K562 (cell line): ENCODE measurements at regions not wholly inside any gene's neighbourhood (a gene's known extent, or its start where the extent isn't known, plus 50 kb on each side); places are given as distances from the start of the nearest gene placed in this dataset.
A peak's percentile ranks its signal among the peaks of the same experiment; 100 is the strongest.

Experiments used
- ASH1L ChIP-seq: fragments of 450-650 bp; IDR thresholded peaks from 2 replicates; pipeline ENCODE4 v1.6.1; 2018; ENCODE audit warnings: borderline replicate concordance, mild to moderate bottlenecking, low read depth; ENCODE audit not compliant: partially characterized antibody
- CBFA2T3 ChIP-seq: fragments of 450-650 bp; IDR thresholded peaks from 2 replicates; pipeline ENCODE4 v1.6.1; 2017
- CHD2 ChIP-seq: IDR thresholded peaks from 2 replicates; pipeline ENCODE4 v1.6.1; 2011; ENCODE audit warnings: low read depth, low read length
- DEAF1 ChIP-seq: fragments of 450-650 bp; formaldehyde crosslinking; IDR thresholded peaks from 2 replicates; pipeline ENCODE4 v1.4.0; 2020; ENCODE audit warnings: mild to moderate bottlenecking, moderate library complexity
- DMBX1 ChIP-seq: fragments of 250-450 bp; sonication (Bioruptor Pico); IDR thresholded peaks from 2 replicates; pipeline ENCODE4 v1.8.0; 2022; ENCODE audit warnings: inconsistent platforms, mild to moderate bottlenecking, moderate library complexity, borderline replicate concordance
- DPF2 ChIP-seq: fragments of 450-650 bp; IDR thresholded peaks from 2 replicates; pipeline ENCODE4 v1.6.1; 2016
- FOSL1 ChIP-seq: fragments of 200-800 bp; sonication (Bioruptor generic); conservative IDR thresholded peaks from 2 replicates; pipeline ENCODE4 v1.6.1; 2016; ENCODE audit warnings: missing genetic modification characterization, missing compliant biosample characterization
- GTF3C2 ChIP-seq: IDR thresholded peaks from 3 replicates; pipeline ENCODE4 v1.6.1; 2011; ENCODE audit warnings: borderline replicate concordance, mild to moderate bottlenecking, moderate library complexity; ENCODE audit not compliant: insufficient read length; ENCODE audit errors: extremely low read depth
- JUNB ChIP-seq: fragments of 450-650 bp; formaldehyde crosslinking; conservative IDR thresholded peaks from 2 replicates; pipeline ENCODE4 v1.4.0; 2020; ENCODE audit warnings: mild to moderate bottlenecking
- KDM1A ChIP-seq, 2 experiments: fragments of 450-650 bp; IDR thresholded peaks; 2 replicates each; pipeline ENCODE4 v1.6.1; 2016; ENCODE audit warnings: mild to moderate bottlenecking in 2 of 2
- NEUROD1 ChIP-seq: fragments of 150-350 bp; IDR thresholded peaks from 2 replicates; pipeline ENCODE4 v1.6.1; 2014; ENCODE audit warnings: borderline replicate concordance, low read length, low read depth; ENCODE audit not compliant: partially characterized antibody
- TAF7 ChIP-seq: fragments of 450-650 bp; IDR thresholded peaks from 2 replicates; pipeline ENCODE4 v1.6.1; 2016; ENCODE audit warnings: missing genetic modification characterization, missing compliant biosample characterization
- ZNF184 ChIP-seq: sonication (generic); formaldehyde crosslinking; IDR thresholded peaks from 2 replicates; pipeline ENCODE4 v1.5.0; 2020; ENCODE audit warnings: missing genetic modification reagents
- ZNF263 ChIP-seq: sonication (generic); formaldehyde crosslinking; IDR thresholded peaks from 2 replicates; pipeline ENCODE4 v1.8.0; 2022; ENCODE audit warnings: mild to moderate bottlenecking, missing genetic modification reagents, borderline replicate concordance
- TF ChIP-seq, protein P1 (sequence below): fragments of 450-650 bp; IDR thresholded peaks from 2 replicates; pipeline ENCODE4 v1.6.1; 2016; ENCODE audit warnings: antibody characterized with exemption
- TF ChIP-seq, protein P2 (sequence below), 2 experiments: fragments of 450-650 bp in 1 of 2; sonication (generic) in 1 of 2; formaldehyde crosslinking; conservative IDR thresholded peaks; 2 replicates each; pipeline versions ENCODE4 v1.4.0 to v1.8.1; 2020 to 2022; ENCODE audit warnings: mild to moderate bottlenecking in 1 of 2, missing genetic modification reagents in 1 of 2
- TF ChIP-seq, protein P3 (sequence below): fragments of 250-450 bp; sonication (Bioruptor Pico); IDR thresholded peaks from 2 replicates; pipeline ENCODE4 v1.8.0; 2022; ENCODE audit warnings: inconsistent platforms, mild to moderate bottlenecking, moderate library complexity, borderline replicate concordance
- TF ChIP-seq, protein P4 (sequence below): fragments of 250-450 bp; sonication (Bioruptor Pico); IDR thresholded peaks from 2 replicates; pipeline ENCODE4 v1.8.0; 2022; ENCODE audit warnings: moderate library complexity, mild to moderate bottlenecking, inconsistent platforms
- TF ChIP-seq, protein P5 (sequence below), 2 experiments: fragments of 200-800 bp in 1 of 2; sonication (Bioruptor generic) in 1 of 2; sonication (generic) in 1 of 2; formaldehyde crosslinking in 1 of 2; IDR thresholded peaks in 1 of 2; conservative IDR thresholded peaks in 1 of 2; 2 replicates each; pipeline versions ENCODE4 v1.5.0 to v1.6.1; 2016 to 2020; ENCODE audit warnings: missing compliant biosample characterization in 1 of 2, missing genetic modification characterization in 1 of 2, missing genetic modification reagents in 1 of 2

DNA sequence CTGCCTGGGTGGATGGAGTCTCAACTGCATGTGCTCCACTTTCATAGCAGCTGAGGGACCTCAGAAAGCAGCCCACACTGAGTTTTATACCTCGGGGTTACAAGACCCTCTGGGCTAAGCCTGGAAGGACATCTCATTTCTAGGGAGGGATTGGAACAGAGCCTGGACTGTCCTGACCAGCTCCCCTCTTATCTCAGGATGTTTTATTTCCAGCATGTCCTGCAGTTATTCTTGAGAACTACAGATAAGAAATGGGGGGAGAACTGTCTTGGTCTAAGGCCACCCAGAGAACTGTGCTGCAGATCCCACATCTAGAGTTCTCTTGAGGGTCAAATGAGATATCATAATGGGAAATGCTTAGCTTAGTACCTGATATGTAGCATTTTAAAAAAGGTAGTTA, 97.3 kb upstream of the CHD6 start (continued):
- TF ChIP-seq CHD2 (no peak), DPF2 (peak; percentile 80), DEAF1 (no peak), NEUROD1 (peak; percentile 14), ZNF184 (CRISPR knock-in tag) (no peak), GTF3C2 (no peak), JUNB (no peak), TAF7 (tag) (no peak), CBFA2T3 (peak; percentile 89), KDM1A (IDR thresholded peaks at IDR 0.05) (0 out of 4 replicates have a peak, but pooled peaks of 1 of the 2 experiments have one; percentile 38), DMBX1 (CRISPR knock-in tag) (no peak), ZNF263 (no peak), ASH1L (no peak), FOSL1 (tag) (no peak)
- TF ChIP-seq, protein P1, sequence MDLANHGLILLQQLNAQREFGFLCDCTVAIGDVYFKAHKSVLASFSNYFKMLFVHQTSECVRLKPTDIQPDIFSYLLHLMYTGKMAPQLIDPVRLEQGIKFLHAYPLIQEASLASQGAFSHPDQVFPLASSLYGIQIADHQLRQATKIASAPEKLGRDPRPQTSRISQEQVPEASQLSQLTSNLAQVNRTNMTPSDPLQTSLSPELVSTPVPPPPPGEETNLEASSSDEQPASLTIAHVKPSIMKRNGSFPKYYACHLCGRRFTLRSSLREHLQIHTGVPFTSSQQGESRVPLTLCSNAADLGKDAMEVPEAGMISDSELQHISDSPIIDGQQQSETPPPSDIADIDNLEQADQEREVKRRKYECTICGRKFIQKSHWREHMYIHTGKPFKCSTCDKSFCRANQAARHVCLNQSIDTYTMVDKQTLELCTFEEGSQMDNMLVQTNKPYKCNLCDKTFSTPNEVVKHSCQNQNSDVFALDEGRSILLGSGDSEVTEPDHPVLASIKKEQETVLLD, result no peak
- TF ChIP-seq, protein P2, sequence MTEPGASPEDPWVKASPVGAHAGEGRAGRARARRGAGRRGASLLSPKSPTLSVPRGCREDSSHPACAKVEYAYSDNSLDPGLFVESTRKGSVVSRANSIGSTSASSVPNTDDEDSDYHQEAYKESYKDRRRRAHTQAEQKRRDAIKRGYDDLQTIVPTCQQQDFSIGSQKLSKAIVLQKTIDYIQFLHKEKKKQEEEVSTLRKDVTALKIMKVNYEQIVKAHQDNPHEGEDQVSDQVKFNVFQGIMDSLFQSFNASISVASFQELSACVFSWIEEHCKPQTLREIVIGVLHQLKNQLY (CRISPR knock-in tag; conservative IDR thresholded peaks at IDR 0.05), result no peak
- TF ChIP-seq, protein P3, sequence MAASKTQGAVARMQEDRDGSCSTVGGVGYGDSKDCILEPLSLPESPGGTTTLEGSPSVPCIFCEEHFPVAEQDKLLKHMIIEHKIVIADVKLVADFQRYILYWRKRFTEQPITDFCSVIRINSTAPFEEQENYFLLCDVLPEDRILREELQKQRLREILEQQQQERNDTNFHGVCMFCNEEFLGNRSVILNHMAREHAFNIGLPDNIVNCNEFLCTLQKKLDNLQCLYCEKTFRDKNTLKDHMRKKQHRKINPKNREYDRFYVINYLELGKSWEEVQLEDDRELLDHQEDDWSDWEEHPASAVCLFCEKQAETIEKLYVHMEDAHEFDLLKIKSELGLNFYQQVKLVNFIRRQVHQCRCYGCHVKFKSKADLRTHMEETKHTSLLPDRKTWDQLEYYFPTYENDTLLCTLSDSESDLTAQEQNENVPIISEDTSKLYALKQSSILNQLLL, result no peak
- TF ChIP-seq, protein P4, sequence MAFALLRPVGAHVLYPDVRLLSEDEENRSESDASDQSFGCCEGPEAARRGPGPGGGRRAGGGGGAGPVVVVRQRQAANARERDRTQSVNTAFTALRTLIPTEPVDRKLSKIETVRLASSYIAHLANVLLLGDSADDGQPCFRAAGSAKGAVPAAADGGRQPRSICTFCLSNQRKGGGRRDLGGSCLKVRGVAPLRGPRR (CRISPR knock-in tag), result no peak
- TF ChIP-seq, protein P5, sequence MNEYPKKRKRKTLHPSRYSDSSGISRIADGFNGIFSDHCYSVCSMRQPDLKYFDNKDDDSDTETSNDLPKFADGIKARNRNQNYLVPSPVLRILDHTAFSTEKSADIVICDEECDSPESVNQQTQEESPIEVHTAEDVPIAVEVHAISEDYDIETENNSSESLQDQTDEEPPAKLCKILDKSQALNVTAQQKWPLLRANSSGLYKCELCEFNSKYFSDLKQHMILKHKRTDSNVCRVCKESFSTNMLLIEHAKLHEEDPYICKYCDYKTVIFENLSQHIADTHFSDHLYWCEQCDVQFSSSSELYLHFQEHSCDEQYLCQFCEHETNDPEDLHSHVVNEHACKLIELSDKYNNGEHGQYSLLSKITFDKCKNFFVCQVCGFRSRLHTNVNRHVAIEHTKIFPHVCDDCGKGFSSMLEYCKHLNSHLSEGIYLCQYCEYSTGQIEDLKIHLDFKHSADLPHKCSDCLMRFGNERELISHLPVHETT (CRISPR knock-in tag; conservative IDR thresholded peaks at IDR 0.05 in 1 of 2, IDR thresholded peaks at IDR 0.05 in 1 of 2), result no peak
